RWPE2 (cell line): ENCODE measurements at regions not wholly inside any gene's neighbourhood (a gene's known extent, or its start where the extent isn't known, plus 50 kb on each side); places are given as distances from the start of the nearest gene placed in this dataset.
"Not testable (repeated sequence)": the region's sequence is repeated elsewhere in the genome, so short reads cannot be mapped to it uniquely, and the experiment has no call there.

ENCODE experiments used
- ATAC-seq: fragments of 200-7000 bp; cut with Tn5 transposase; 3 replicates; pipeline ENCODE4 v1.9.1; 2021; ENCODE audit warnings: low read depth
- DNase-seq: peaks from one replicate; pipeline ENCODE4 v3.0.0-alpha.2; 2020; ENCODE audit warnings: low spot score
- H3K27ac ChIP-seq: fragments of 450-650 bp; 2 replicates; pipeline ENCODE4 v1.5.1; 2017; ENCODE audit warnings: mild to moderate bottlenecking; ENCODE audit not compliant: poor library complexity, severe bottlenecking
- H3K27me3 ChIP-seq: fragments of 250-450 bp; sonication (Bioruptor Pico); 2 replicates; pipeline ENCODE4 v1.5.1; 2021; ENCODE audit warnings: mild to moderate bottlenecking, moderate library complexity; ENCODE audit not compliant: insufficient read depth, poor library complexity, severe bottlenecking
- H3K36me3 ChIP-seq: fragments of 250-450 bp; sonication (Bioruptor Pico); 2 replicates; pipeline ENCODE4 v1.5.1; 2020; ENCODE audit warnings: low read depth, mild to moderate bottlenecking, moderate library complexity
- H3K4me1 ChIP-seq: fragments of 250-450 bp; sonication (Bioruptor Pico); 2 replicates; pipeline ENCODE4 v1.5.1; 2021; ENCODE audit warnings: mild to moderate bottlenecking, moderate library complexity; ENCODE audit not compliant: insufficient read depth, poor library complexity, severe bottlenecking
- H3K4me3 ChIP-seq: fragments of 250-450 bp; sonication (Bioruptor Pico); 2 replicates; pipeline ENCODE4 v1.5.1; 2021; ENCODE audit warnings: mild to moderate bottlenecking, moderate library complexity; ENCODE audit not compliant: severe bottlenecking
- H3K9me3 ChIP-seq: fragments of 250-450 bp; sonication (Bioruptor Pico); 2 replicates; pipeline ENCODE4 v1.5.1; 2021; ENCODE audit warnings: mild to moderate bottlenecking, moderate library complexity; ENCODE audit not compliant: severe bottlenecking
- CTCF ChIP-seq: fragments of 450-650 bp; IDR thresholded peaks from one replicate; pipeline ENCODE4 v1.5.1; 2017; ENCODE audit warnings: mild to moderate bottlenecking, moderate library complexity; ENCODE audit not compliant: poor library complexity, severe bottlenecking

DNA sequence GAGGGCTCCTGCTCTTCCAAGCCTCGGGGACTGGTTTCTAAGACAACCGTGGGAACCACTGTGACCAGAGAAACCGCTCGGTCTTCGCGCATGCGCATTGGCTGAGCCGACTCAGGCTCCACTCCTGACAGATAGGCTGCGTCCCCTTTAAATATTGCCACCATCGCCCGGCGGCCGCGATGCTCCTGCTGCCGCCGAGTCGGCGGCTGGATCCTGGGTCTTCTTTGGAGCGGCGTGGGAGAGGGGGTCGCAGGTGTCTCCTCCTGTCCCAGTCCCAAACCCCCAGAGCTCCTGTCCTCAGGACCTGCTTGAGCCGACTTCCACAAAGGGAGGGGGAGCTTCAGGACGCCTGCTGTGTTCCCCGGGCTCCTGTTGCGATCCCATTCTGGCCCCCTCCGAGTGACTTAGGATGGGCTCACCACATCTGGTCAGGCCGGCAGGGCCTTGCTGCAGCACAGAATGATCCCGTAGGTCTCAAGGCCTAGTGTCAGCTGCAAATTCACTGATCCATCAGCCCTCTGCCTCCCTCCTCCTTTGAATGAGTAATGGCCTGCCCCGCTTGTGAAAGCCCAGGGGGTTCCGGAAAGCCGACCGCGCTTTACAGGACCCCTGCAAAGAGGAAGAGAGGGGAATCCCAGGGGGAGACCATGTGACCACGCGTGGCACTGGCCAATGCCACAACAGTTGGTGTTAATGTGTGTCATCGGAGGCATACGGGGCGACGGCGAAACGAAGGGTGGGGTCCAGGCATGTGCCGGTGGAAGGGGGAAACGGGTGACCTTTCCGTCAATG is 683.2 kb upstream of the TPTE start:
- no peak overlapping the region for H3K27ac ChIP-seq
- TF ChIP-seq CTCF: no peak
- DNase-seq (peak; percentile 74), ATAC-seq (no peak)
- H3K36me3 ChIP-seq: no peaks in the 10 kb centered on the region
- no peaks in the 10 kb centered on the region for H3K4me1 ChIP-seq
- peaks cover 19% of the 10 kb centered on the region for H3K9me3 ChIP-seq
- no peak overlapping the region for H3K4me3 ChIP-seq
- H3K27me3 ChIP-seq: no peaks in the 10 kb centered on the region

- no peak for TF ChIP-seq CTCF
- ATAC-seq (no peak), DNase-seq (peak; percentile 82)
- Histone ChIP-seq H3K9me3 (peaks cover 22% of the 10 kb centered on the region), H3K36me3 (no peaks in the 10 kb centered on the region), H3K4me3 (no peak overlapping the region), H3K27me3 (no peaks in the 10 kb centered on the region), H3K4me1 (no peaks in the 10 kb centered on the region), H3K27ac (no peak overlapping the region)
Measured at GRCh38 chr21:9838738-9839642, 682.4 kb upstream of the TPTE start.

DNA sequence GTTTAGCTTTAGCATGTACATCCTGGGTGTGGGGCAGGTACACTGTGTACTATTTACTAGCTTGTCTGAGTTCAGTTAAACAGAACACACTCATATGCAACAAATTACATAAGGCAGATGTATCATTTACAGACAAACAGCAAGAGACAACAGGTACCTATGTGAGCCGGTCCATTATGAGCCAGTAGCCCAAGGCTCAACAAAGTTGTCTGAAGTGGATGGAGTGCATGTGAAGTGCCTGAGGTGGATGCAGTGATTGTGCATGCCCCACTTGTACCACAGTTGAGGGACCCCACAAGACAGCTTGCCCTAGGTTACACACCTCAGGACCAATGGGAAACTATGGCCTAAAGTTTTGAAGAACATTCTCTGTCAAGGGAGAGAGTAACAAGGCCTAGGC is 677.3 kb upstream of the TPTE start:
- H3K27ac ChIP-seq, H3K4me3 ChIP-seq, H3K36me3 ChIP-seq, H3K27me3 ChIP-seq, ATAC-seq, DNase-seq, H3K4me1 ChIP-seq: not testable (repeated sequence)
- peaks cover 17% of the 10 kb centered on the region for H3K9me3 ChIP-seq

DNA sequence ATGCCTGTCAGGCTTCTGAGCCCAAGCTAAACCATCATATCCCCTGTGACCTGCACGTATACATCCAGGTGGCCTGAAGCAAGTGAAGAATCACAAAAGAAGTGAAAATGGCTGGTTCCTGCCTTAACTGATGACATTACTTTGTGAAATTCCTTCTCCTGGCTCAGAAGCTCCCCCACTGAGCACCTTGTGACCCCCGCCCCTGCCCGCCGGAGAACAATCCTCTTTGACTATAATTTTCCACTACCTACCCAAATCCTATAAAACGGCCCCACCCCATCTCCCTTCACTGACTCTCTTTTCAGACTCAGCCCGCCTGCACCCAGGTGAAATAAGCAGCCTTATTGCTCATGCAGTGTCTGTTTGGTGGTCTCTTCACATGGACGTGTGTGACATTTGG is 673.9 kb upstream of the TPTE start:
- H3K27me3 ChIP-seq, H3K4me1 ChIP-seq, ATAC-seq, H3K36me3 ChIP-seq, H3K9me3 ChIP-seq, H3K27ac ChIP-seq, DNase-seq, H3K4me3 ChIP-seq: not testable (repeated sequence)

DNA sequence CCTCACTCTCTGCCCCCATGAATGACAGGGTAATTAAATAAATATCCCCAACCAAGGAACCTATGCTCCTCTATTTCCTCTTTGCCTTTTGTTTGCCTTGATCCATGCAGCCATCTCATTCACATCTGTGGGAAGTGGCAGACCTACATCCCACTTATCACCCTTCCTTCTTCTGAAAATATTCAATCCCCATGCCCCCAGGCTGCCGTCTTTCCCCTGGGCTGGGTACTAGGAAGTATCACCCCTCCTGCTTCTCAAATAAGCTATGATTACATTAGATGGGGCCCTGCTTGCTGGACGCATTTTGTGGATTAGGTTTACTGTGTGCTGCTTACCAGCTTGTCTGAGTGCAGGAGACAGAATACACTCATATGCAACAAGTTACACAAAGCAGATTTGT is 670.2 kb upstream of the TPTE start:
- DNase-seq, H3K27me3 ChIP-seq, ATAC-seq, H3K27ac ChIP-seq, H3K9me3 ChIP-seq, H3K4me1 ChIP-seq, H3K4me3 ChIP-seq, H3K36me3 ChIP-seq: not testable (repeated sequence)

GRCh38 chr21:9851695-9852094 is 669.7 kb upstream of the TPTE start:
- H3K36me3 ChIP-seq, H3K27ac ChIP-seq, H3K9me3 ChIP-seq, ATAC-seq, H3K4me1 ChIP-seq, H3K4me3 ChIP-seq, H3K27me3 ChIP-seq, DNase-seq: not testable (repeated sequence)

- DNase-seq, H3K27ac ChIP-seq, H3K36me3 ChIP-seq, H3K4me1 ChIP-seq, H3K9me3 ChIP-seq, ATAC-seq, H3K27me3 ChIP-seq, H3K4me3 ChIP-seq: not testable (repeated sequence)
Measured at GRCh38 chr21:9857563-9857962, 663.8 kb upstream of the TPTE start.

DNA sequence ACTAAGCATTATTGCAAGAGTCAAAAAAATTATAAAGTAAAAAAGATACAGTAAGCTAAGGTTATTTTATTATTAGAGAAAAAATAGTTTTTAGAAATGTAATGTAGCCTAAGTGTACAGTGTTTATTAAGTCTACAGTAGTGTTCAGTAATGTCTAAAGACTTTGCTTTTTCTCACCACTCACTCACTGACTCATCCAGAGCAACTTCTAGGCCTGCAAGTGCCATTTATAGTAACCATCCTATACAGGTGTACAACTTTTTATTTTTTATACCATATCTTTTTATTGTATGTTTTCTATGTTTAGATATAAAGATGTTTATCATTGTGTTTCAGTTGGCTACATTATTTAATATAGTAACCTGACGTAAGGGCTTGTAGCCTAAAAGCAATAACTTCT is 661.5 kb upstream of the TPTE start:
- H3K27ac ChIP-seq, H3K4me3 ChIP-seq, H3K36me3 ChIP-seq, ATAC-seq, DNase-seq, H3K4me1 ChIP-seq, H3K27me3 ChIP-seq, H3K9me3 ChIP-seq: not testable (repeated sequence)

GRCh38 chr21:9862456-9862855 is 658.9 kb upstream of the TPTE start:
- H3K9me3 ChIP-seq: not testable (repeated sequence)

More at GRCh38 chr21:9862456-9862855, 658.9 kb upstream of the TPTE start:
- ATAC-seq, H3K36me3 ChIP-seq, DNase-seq, H3K27me3 ChIP-seq, H3K4me3 ChIP-seq, H3K27ac ChIP-seq, H3K4me1 ChIP-seq: not testable (repeated sequence)
